Heart left ventricle (tissue), 13 donors: ENCODE measurements at regions not wholly inside any gene's neighbourhood (a gene's known extent, or its start where the extent isn't known, plus 50 kb on each side); places are given as distances from the start of the nearest gene placed in this dataset.

Experiments
- POLR2A ChIP-seq, 2 donors: fragments of 450-650 bp; IDR thresholded peaks; one replicate each; pipeline ENCODE4 v1.6.1; 2017; ENCODE audit warnings: antibody characterized with exemption in 2 of 2, mild to moderate bottlenecking in 2 of 2, moderate library complexity in 2 of 2
- TF ChIP-seq, protein P1 (sequence below), 12 donors: fragments of 200-600 bp; sonication (generic) in 4 of 12; IDR thresholded peaks; one replicate each; pipeline versions ENCODE4 v1.5.0 to v1.8.0; 2018 to 2022; ENCODE audit warnings: antibody characterized with exemption in 12 of 12, mild to moderate bottlenecking in 5 of 12
- donor health status: ischemic (EF 13 %, LVEDD 7.1; RV severe dilation, severe dysfunction).
- donor health status: DM: no; HTN: yes; CAD: no.
- donor health status: DM: no; HTN: no; CAD: no.
- donor health status: ischemic (EF 25% LVEDD 6.9; RV normal size, moderate dysfunction).
- donor health status: ischemic (EF 25% LVEDD 5.7; RV mildly dilated, moderate dysfunction).
- donor health status: ischemic (EF 35%, LVEDD 5.7; RV mildly dilated, moderate dysfunction).
- donor health status: nonischemic (EF 11% LVEDD 7.7; RV severe dilation, severe dysfunction).
- donor health status: DM: yes; HTN: yes; CAD: no.
- donor health status: PGD.
- donor health status: ischemic (EF 29% LVEDD 5.4; RV normal size, mild dysfunction).
- donor health status: nonischemic (EF 23%, LVEDD 6.1; RV moderate dilation, normal function).

DNA sequence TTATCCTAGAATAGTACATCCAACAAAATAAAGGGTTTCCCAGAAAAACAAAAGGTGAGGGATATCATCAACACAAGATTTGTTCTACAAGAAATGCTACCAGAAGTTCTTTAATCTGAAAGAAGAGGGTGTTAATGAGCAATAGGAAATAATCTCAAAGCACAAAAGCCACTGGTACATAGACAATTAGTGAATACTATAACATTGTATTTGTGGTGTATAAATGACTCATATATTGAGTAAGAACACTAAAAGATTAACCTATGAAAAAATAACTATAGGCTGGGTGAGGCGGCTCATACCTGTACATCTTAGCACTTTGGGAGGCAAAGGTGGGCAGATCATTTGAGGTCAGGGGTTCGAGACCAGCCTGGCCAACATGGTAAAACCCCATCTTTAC lies 210.2 kb upstream of the SLITRK3 start:
- TF ChIP-seq, protein P1, sequence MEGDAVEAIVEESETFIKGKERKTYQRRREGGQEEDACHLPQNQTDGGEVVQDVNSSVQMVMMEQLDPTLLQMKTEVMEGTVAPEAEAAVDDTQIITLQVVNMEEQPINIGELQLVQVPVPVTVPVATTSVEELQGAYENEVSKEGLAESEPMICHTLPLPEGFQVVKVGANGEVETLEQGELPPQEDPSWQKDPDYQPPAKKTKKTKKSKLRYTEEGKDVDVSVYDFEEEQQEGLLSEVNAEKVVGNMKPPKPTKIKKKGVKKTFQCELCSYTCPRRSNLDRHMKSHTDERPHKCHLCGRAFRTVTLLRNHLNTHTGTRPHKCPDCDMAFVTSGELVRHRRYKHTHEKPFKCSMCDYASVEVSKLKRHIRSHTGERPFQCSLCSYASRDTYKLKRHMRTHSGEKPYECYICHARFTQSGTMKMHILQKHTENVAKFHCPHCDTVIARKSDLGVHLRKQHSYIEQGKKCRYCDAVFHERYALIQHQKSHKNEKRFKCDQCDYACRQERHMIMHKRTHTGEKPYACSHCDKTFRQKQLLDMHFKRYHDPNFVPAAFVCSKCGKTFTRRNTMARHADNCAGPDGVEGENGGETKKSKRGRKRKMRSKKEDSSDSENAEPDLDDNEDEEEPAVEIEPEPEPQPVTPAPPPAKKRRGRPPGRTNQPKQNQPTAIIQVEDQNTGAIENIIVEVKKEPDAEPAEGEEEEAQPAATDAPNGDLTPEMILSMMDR (IDR thresholded peaks at IDR 0.05), result no peak
- no peak for TF ChIP-seq POLR2A (IDR thresholded peaks at IDR 0.05)
